Globus pallidus (tissue), 1 donor: ENCODE measurements at regions not wholly inside any gene's neighbourhood (a gene's known extent, or its start where the extent isn't known, plus 50 kb on each side); places are given as distances from the start of the nearest gene placed in this dataset.

Source experiments
- DNase-seq: peaks from one replicate; pipeline ENCODE4 v3.0.0-alpha.2; 2015; ENCODE audit warnings: low spot score

DNA sequence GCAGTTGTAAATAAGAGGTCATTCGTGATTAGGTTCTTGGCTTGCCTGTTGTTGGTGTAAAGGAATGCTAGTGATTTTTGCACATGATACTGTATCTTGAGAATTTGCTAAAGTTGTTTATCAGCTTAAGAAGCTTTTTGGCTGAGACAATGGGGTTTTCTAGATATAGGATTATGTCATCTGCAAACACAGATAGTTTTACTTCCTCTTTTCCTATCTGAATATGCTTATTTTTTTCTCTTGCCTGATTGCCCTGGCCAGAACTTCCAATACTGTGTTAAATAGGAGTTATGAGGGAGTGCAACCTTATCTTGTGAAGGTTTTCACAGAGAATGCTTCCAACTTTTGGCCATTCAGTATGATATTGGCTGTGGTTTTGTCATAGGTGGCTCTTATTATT is 576.1 kb upstream of the RGS18 start:
- DNase-seq: no peak

DNA sequence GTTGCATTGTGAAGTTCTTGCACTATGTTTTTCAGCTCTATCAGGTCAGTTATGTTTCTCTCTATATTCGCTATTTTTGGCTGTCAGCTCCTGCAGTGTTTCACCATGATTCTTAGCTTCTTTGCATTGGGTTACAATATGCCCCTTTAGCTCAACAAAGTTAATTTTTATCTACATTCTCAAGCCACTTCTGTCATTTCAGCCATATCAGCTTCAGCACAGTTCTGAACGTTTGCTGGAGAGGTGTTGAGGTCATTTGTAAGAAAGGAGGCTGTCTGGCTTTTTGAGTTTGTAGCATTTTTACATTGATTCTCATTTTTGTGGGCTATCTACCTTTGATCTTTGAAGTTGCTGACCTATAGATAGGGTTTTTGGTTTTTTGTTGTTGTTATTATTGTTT is 573.2 kb upstream of the RGS18 start:
- DNase-seq: no peak

DNA sequence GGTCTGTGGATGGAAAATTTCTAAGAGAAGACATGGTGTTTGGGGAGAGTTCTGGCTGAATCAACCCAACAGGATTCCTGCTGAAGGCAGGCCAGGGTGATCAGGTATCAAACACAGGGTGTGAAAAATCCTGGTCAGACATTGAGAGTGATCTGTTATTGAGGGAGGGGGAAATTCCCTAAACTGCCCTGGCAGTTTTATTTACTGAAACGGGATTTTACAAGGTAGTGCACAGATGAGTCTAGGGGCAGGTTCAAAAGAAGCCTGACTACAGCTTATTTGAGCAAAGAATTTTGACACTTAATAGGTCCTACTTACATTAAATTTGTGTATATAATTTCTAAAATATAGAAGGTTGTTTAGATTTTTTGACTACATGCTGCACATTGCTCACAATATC is 569.4 kb upstream of the RGS18 start:
- no peak for DNase-seq

DNA sequence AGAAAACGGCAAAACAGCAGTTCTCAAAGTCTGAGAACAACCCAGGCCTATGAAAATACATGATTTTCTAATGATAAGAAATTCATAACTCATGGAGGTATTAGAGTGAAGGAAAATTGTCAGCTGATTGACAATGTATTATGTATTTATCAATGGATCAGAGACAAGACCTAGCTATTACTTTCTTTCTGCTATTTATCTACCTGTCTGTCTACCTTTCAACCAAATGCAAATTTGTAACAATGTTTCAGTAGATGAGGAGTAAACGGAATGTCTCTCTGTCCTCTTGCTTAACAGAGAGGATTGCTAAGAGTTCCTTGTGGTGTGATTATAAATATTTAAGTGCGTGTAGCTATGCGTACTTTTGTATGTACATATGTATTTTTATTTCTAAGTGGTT is 568.7 kb upstream of the RGS18 start:
- no peak for DNase-seq

DNA sequence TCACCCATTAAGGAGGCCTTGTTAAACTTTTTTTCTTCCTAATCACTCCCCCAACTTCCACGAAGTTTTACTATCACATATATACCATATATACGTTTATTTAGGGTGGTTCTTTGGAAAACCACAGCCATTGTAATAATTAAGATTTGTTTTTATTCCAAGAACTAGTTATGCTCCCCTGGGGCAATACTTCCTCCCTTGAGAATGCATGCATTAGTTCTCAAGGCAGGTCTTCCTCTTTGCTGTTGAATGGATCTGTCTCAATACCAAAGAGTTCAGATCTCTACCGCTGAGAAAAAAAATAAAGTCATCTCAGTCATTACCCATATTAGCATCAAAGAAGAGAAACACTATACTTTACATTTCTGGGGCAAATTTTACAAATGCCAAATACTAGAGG is 567.7 kb upstream of the RGS18 start:
- no peak for DNase-seq

DNA sequence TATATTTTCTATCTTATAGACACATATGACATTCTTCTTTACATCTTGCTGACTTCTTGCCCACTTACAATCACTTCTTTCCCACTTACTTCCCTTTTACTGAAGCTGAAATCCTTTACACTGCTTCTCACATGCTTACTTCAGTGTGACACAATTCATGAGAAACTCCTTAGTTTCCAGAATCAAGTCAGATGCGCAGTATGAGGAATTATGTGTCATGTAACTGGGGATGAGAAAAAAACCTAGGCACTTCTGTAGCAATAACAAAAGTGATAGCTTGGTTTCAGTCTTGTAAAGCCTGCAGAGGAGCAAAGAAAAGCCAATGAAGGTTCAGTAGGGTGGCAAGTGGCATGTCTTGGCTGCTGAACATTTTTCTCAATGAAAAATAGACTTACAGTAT is 566.2 kb upstream of the RGS18 start:
- DNase-seq: no peak

DNA sequence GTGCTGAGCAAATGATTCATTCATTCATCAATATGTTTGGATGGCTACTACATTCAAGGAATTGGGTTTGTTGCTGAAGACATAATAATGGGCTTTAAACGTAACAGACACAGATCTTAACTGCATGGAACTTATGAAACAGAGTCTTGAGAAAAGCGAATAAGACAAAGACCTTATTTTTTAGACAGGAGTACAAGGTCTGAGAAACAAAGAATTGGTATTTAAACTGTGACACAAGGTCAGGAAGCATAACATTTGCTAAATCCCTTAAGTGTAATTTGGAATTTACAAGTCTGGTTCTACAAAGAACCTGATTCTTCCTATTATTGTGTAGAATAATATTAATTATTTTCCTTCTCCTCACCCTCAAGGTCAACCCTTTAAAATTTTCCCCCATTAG is 565.4 kb upstream of the RGS18 start:
- no peak for DNase-seq

DNA sequence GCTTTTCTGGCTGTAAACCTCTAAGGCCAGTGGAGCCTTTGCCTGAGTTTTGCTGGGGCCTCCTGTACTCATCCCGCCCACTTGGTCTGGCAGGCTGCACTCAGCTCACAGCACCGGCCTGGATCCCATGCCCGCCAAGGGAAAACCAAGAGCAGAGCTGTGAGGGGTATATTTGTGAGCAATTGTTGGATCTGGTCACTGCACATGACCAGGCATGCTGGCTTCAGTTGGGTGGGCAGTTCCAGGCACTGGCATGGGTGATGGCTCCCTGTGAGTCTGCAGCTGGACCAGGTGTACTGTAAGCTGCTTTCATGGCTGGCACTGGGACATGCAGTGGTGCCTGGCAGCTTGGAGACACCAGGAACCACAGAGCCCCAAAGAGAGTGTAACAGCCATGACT is 563.1 kb upstream of the RGS18 start:
- no peak for DNase-seq

DNA sequence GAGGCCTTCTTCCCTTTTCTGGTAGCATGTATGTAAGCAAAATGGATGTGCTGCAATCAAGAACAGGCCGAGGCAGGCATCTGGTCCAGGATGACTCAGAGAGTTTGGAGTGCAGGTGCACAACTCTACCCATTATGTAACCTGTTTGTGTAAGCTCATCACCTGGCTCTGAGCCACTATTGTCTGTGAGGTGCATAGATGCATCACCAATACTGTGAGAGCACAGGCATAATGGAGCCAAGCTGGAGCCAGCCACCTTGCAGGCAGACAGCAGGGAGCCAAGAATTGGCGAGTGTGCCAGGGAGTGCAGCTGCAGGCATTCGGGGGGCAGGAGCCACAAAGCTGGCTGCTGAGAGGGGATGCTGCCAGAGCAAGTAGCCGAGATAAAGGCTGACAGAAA is 549.9 kb upstream of the RGS18 start:
- DNase-seq: no peak

DNA sequence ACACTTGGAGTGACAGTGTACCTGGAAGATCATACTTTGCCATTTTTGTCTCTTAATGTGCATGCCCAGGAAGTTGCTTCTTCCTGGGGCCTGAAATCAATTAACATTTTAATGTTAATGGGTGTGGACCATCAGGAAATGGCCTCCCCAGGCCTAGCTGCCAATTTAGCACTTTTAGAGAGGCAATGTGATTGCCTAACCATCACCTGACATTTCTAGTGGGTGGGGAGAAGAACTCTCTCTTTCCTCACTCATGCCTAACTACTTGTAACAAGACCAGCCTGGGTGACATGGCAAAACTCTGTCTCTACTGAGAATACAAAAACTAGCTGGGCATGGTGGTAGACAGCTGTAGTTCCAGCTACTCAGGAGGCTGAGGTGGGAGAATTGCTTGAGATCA is 549.0 kb upstream of the RGS18 start:
- DNase-seq: no peak

DNA sequence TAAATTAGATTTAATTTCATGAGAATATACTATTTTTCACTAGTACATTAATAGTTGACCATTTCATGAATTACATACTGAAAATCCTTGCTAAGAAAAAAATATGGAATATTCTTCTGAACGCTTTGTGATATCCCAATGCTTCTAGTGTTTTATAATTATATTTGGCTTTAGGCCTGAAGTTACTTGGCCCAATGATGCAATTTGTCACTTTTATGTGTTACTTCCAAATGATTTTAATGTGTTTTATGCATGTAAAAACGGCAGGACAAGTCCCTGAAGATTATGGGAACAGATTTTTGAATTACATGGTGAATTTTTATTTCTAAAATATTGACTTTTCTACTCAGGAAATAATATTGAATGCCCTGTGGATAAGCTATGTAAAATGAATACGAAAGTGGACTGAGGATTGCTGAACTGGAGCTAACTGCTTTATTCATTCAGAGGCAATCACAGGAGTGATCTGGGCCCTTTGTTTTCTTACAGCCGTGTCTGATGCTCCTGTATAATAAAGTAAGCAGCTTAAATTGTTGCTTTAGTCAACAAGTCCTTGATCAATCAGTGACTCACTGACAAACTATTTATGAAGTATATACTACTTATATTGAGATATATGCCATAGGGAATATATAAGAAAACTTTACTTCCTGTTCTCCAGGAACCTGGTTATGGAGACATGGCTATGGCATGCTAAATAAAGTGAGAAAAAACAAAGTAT is 543.0 kb upstream of the RGS18 start:
- DNase-seq: no peak

DNA sequence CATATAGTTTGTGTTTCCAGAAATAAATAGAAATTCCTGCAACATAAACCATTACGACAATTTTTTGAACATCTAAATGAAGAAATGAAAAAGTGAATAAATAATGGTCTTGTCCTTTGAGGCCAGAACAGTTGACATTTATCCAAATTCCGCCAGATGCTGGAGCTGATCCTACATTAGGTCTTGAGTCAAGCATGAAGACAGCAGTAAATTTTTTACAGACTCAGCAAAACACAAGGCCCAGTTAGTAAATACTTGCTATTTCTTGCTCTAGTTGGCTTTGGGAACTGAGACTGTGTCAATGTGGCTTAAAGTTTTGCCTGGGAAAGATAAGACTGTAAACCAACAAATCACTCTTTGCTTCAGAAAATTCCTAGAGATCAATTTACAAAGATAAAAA is 540.1 kb upstream of the RGS18 start:
- no peak for DNase-seq

DNA sequence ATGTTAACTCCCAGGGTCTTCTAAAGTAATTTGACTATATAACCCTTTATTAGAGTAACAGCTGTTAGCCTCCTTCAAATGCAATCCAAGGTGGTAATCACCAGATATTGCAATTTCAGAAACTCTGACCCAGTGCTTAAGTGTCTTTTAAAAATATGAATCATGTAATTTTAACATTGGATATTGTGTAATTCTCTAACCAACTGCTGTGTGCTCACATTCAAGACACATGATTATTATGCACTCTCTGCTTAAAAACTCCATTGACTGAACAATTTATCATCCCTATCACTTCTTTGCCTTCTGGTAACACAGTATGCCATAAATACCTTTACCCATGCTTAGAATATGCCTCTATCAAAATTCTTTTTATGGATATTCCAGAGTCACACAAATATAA is 537.4 kb upstream of the RGS18 start:
- no peak for DNase-seq

DNA sequence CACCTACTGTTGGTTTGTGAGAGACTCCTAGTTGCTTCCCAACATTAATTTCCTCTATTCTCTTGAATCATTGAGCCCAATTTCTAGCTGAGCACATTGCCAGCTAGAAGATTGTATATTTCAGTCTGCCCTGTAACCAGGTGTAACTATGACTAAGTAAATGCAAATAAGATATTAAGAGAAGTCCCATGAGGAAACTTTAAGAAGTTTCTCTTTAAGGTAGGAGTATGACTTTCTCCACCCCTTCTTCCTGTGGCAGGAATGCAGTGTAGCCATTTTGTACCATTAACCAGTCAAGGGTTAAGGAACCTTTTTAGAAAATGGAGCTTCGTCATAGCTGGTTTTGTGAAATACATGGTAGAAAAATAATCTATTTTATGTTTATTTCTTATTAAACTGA is 534.2 kb upstream of the RGS18 start:
- DNase-seq: no peak

DNA sequence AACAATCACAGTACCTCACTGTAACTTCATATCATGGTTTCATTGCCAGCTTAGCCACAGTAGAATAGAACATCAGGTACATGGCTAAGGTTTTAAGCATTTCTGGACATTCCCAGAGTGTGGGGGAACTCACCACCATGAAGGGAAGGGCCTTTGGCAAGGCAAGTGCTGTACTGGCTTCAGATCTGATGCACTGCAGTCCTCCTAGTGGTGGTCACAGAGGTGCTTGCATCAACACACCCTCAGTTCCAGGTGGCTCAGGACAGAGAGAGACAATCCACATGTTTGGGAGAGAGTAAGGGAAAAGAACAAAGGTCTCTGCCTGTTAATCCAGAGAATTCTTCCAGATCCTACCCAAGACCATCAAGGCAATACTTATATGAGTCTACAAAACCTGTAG is 528.4 kb upstream of the RGS18 start:
- no peak for DNase-seq

DNA sequence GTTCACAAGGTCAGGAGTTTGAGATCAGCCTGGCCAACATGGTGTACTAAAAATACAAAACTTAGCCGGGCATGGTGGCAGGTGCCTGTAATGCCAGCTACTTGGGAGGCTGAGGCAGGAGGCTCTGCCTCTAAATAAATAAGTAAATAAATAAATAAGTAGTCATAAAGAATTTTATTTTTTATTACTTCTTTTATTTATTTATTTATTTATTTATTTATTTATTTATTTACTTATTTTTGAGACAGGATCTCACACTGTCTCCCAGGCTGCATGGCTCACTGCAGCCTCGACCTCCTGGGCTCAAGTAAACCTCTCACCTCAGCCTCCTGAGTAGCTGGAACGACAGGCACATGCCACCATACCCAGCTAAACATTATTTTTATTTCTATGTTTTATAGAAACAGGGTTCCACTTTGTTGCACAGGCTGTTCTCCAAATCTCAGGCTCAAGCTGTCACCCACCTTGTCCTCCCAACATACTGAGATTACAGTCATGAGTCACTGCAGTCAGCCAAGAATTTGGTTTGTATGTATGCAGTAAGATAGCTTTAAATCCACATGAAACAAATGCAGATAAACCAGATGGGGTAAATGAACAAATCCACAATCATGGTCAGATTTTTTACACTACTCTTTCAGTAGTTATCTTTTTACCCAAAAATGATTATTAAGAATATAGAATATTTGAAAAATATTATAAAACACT is 523.3 kb upstream of the RGS18 start:
- DNase-seq: no peak

DNA sequence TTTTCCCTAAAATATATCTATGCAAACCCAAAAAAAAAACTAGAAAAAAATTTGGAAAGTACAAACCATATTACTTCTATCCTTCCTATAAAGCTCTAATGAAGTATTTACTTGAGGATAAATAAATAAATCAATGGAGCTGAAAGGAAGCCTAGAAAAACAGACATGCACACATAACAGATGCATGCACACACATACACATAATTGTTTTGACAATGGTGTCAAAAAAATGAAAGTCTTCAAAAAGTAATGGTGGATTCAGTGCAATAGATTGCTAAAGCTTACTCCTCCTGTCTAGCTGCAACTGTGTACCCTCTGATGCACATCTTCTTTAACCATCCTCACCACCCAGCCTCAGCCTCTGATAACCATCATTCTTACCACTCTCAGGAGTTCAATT is 521.9 kb upstream of the RGS18 start:
- DNase-seq: no peak

DNA sequence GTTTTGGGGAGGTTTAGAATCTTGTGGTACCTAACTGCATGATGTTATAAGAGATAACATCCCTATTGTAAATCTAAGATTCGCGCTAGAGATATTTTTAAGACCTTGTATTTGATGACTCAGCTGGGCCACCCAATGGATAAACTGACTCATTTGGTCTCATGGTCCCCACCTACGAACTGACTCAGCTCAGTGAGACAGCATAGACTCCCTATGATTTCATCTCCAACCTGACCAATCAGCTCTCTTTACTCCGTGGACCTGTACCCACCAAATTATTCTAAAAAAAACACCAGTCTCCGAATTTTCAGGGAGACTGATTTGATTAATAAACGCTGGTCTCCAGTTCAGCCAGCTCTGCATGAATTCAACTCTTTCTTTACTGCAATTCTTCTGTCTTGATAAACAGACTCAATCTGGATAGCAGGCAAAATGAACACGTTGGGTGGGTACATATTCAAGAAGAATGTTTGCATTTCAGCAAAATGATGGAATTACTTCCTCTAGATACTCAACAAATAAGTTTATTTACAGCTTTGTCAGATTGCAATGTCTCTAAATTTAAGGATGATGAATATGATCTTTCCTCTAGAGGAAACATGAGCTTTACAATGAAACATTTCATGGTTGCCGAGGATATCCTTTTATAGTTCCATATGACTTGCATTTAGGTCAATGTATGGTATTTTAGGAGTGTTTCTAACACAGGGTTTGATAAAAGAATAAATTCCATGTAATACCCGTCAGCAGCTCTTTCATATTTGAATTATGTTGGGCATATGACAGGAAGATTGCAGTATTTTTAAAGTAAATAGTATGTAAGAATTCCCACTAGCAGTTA is 516.6 kb upstream of the RGS18 start:
- DNase-seq: no peak

DNA sequence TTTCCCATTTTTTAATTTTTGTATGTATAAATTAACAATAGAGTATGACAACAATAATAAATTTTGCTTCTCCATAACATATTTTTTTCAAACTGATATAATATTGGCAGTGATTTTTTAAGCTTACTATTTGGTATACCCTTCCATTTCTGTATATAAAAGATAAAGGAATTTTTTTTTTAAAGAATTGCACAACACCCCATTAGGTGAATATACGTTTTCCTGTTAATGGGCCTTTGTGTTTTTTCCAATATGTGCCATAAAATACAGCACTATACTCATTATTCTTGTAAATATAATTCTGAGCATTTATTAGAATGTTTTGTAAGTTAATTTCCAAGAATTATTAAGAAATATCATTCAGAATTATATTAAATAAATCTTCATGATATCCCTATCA is 515.2 kb upstream of the RGS18 start:
- DNase-seq: no peak

DNA sequence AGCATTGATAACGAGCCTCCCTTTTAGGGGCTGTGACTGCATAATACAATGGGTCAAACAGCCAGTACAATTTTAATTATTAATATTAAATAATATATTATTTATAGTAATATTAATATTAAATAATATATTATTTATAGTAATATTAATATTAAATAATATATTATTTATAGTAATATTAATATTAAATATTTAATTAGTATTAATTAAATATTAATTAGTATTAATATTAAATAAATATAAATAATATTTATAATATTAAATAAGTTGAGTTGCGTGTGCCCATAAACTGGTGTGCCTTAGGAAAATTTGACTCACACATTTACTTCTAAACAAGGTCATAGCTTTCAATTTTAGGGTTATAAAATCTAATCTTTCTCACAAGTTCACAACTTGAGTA is 509.3 kb upstream of the RGS18 start:
- DNase-seq: no peak

DNA sequence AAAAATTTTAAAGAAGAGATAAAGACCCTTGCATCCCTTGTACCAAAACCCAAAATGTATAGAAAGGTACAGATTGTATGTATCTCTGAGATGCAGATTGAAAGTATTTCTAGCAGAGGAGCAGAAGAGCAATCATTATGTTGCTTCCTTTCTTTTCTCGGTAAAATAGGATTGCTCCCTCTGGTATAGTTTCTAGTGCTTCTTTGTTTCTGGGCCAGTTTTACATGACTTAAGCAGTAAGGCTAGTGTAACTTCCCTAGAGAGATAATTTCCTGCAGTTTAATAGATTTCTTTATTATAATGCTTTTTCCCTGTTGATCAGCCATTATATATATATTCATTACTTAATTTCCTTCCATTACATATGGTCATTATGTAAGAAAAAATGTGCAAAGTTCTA is 496.2 kb upstream of the RGS18 start:
- DNase-seq: no peak

DNA sequence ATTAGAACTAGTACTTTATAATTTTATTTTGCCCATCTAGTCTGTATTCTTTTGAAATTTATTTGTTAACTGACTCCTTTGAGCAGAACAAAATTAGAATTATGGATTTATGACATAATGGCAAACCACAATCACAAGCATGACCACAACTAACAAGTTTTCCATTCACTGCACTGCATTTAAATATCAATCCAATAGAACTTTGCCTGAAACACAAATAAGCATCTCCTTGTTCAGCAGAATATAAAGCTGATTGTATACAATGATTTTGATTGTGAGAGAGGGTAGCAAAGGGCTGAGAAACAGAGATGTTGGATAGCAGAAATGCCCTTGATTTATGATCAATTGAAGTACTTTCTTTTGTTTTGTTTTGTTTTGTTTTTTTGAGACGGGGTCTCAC is 495.5 kb upstream of the RGS18 start:
- no peak for DNase-seq

DNA sequence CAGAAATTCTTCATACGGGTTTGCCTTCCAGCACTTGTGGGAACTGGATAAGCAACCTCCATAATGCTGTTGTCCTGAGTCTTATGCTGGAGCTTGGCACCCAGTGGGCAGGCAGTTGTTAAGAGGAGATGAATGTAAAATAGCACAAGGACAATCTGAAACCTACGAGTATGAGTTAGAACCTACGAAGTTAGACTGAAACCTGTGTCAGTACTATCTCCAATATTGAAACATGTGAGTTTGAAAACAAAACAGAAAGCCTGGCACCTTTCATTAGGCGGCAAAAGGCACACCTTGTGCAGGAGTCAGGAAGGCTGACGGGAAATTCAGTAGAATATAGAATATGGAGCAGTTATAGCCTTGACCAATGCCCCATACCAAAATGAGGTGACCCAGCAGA is 489.7 kb upstream of the RGS18 start:
- DNase-seq: no peak
